AG04450 (cell line): ENCODE measurements at regions not wholly inside any gene's neighbourhood (a gene's known extent, or its start where the extent isn't known, plus 50 kb on each side); places are given as distances from the start of the nearest gene placed in this dataset.

ENCODE experiments used
- CTCF ChIA-PET: fragments of 300-600, 350-600 bp; formaldehyde crosslinking; extraction: SDS; loops from one replicate; lab custom pipeline; 2022; ENCODE audit warnings: antibody characterized with exemption, inconsistent platforms; lab: Charles Lee
- POLR2A ChIA-PET: fragments of 350-600 bp; formaldehyde crosslinking; extraction: SDS; loops from one replicate; lab custom pipeline; 2021; ENCODE audit warnings: antibody characterized with exemption, inconsistent platforms; lab: Yijun Ruan, JAX
- DNase-seq: peaks from one replicate; pipeline ENCODE4 v3.0.0-alpha.2; 2011; ENCODE audit warnings: low read depth, low spot score
- H3K27ac ChIP-seq: one replicate; pipeline ENCODE4 v1.5.1; 2012; ENCODE audit warnings: low read depth, low read length, control low read depth
- H3K27me3 ChIP-seq: one replicate; pipeline ENCODE4 v1.6.0; 2012; ENCODE audit warnings: low read length; ENCODE audit not compliant: control insufficient read depth, insufficient read depth
- H3K4me3 ChIP-seq: 2 replicates; pipeline ENCODE4 v1.5.1; 2011; ENCODE audit warnings: mild to moderate bottlenecking, low read depth, low read length, control low read depth
- H3K9me3 ChIP-seq: 2 replicates; pipeline ENCODE4 v1.5.1; 2012; ENCODE audit warnings: low read length; ENCODE audit not compliant: control insufficient read depth, insufficient read depth
- TF ChIP-seq, protein P1 (sequence below): IDR thresholded peaks from 2 replicates; pipeline ENCODE4 v1.5.1; 2011; ENCODE audit warnings: low read depth, low read length, control low read depth, inconsistent platforms

- peaks cover 4% of the 10 kb centered on the region; the same call in 1 of the 2 replicates for H3K9me3 ChIP-seq
- ChIA-PET POLR2A (no interaction called here), CTCF (interaction anchor here (0.7 kb wide), 1 partner anchor 302 kb away, joined by 5 read pairs; no protein-coding TSS in a partner anchor)
Measured at GRCh38 chr1:213820362-213821149, 167.2 kb upstream of the PROX1 start.

DNA sequence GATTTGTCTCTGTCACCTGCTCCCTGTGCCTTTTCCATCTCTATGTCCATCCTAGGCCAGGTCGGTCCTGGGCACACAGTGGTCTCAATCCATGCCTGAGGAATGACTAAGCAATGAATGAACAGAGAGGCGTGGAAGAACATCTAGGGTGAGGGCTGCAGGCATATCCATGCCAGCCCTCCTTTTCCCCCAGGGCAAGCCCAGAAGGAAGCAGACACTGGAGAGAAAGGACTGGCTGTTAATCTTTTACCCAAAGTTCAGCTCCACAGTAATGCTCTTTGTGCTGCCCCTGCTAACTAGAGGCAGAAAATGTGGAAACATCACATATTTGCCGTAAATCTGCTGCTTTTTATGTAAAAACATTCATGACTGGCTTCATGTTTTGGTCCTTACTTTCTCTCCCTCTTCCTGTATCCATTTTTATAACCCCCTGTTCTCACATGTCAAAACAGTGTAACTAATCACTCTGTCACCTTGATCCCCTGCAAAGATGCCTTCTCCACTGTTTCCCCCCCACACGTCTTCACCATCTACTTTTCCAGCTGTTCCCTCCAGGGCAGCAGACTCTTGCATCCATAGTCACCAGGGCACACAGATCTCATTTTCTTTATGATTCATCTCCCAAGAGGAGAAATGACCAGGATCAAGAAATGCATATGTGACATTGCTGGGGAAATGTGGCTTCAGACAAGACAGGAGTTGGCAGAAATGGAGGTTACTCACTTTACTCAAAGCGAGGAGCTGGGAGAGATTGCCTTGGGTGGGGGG, 166.4 kb upstream of the PROX1 start:
- CTCF ChIA-PET, result no interaction called here
- TF ChIP-seq, protein P1, sequence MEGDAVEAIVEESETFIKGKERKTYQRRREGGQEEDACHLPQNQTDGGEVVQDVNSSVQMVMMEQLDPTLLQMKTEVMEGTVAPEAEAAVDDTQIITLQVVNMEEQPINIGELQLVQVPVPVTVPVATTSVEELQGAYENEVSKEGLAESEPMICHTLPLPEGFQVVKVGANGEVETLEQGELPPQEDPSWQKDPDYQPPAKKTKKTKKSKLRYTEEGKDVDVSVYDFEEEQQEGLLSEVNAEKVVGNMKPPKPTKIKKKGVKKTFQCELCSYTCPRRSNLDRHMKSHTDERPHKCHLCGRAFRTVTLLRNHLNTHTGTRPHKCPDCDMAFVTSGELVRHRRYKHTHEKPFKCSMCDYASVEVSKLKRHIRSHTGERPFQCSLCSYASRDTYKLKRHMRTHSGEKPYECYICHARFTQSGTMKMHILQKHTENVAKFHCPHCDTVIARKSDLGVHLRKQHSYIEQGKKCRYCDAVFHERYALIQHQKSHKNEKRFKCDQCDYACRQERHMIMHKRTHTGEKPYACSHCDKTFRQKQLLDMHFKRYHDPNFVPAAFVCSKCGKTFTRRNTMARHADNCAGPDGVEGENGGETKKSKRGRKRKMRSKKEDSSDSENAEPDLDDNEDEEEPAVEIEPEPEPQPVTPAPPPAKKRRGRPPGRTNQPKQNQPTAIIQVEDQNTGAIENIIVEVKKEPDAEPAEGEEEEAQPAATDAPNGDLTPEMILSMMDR, result no peak
- POLR2A ChIA-PET, result no interaction called here
- Histone ChIP-seq H3K9me3 (peaks cover 4% of the 10 kb centered on the region; the same call in 1 of the 2 replicates), H3K27ac (no peak overlapping the region), H3K4me3 (no peak overlapping the region), H3K27me3 (no peaks in the 10 kb centered on the region)
- DNase-seq, result no peak

More at GRCh38 chr1:213820362-213821149, 167.2 kb upstream of the PROX1 start:
- Histone ChIP-seq H3K27me3 (no peaks in the 10 kb centered on the region), H3K27ac (no peak overlapping the region), H3K4me3 (no peak overlapping the region)
- no peak for DNase-seq
- TF ChIP-seq, protein P1, result no peak

GRCh38 chr1:213821943-213822334, 165.8 kb upstream of the PROX1 start:
- H3K27ac ChIP-seq, result no peak overlapping the region
- TF ChIP-seq, protein P1, result no peak

GRCh38 chr1:213826891-213827290, 160.9 kb upstream of the PROX1 start:
- no peak overlapping the region for H3K27ac ChIP-seq
- ChIA-PET POLR2A (no interaction called here), CTCF (no interaction called here)
- no peaks in the 10 kb centered on the region for H3K9me3 ChIP-seq
- TF ChIP-seq, protein P1, result no peak
- no peak overlapping the region for H3K4me3 ChIP-seq
- no peak for DNase-seq
- H3K27me3 ChIP-seq, result no peaks in the 10 kb centered on the region

More at GRCh38 chr1:213821943-213822334, 165.8 kb upstream of the PROX1 start:
- POLR2A ChIA-PET, result no interaction called here
- H3K27me3 ChIP-seq, result no peaks in the 10 kb centered on the region
- peaks cover 3% of the 10 kb centered on the region; the same call in 1 of the 2 replicates for H3K9me3 ChIP-seq
- CTCF ChIA-PET, result no interaction called here
- no peak for DNase-seq
- no peak overlapping the region for H3K4me3 ChIP-seq
